Neural cell (in vitro differentiated cells): ENCODE measurements at regions not wholly inside any gene's neighbourhood (a gene's known extent, or its start where the extent isn't known, plus 50 kb on each side); places are given as distances from the start of the nearest gene placed in this dataset.

Experiments used
- POLR2AphosphoS5 ChIP-seq: IDR thresholded peaks from 2 replicates; pipeline ENCODE4 v1.6.1; 2012
- TF ChIP-seq, protein P1 (sequence below): fragments of 450-650 bp; IDR thresholded peaks from 2 replicates; pipeline ENCODE4 v1.5.1; 2014; ENCODE audit warnings: antibody characterized with exemption, mild to moderate bottlenecking, moderate library complexity; ENCODE audit not compliant: poor library complexity, severe bottlenecking

DNA sequence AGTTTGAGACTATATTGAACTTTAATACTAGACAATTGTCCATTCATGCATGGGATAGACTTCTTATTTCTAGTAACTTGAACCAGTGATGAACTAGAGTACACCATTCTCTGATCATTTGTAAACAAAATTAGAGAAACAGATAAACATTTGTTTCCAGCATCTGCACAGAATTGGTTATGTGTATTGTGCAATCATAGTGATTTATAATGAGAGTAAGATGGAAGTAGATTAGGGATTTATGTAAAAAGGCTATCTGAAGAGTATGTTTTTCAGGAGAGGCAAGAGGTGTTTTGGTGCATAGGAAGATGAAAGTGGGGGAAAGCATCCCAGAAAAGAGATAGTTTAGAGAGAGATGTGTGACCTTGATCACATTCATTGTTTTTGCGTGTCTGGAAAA, 695.0 kb downstream of the SQOR start:
- TF ChIP-seq, protein P1, sequence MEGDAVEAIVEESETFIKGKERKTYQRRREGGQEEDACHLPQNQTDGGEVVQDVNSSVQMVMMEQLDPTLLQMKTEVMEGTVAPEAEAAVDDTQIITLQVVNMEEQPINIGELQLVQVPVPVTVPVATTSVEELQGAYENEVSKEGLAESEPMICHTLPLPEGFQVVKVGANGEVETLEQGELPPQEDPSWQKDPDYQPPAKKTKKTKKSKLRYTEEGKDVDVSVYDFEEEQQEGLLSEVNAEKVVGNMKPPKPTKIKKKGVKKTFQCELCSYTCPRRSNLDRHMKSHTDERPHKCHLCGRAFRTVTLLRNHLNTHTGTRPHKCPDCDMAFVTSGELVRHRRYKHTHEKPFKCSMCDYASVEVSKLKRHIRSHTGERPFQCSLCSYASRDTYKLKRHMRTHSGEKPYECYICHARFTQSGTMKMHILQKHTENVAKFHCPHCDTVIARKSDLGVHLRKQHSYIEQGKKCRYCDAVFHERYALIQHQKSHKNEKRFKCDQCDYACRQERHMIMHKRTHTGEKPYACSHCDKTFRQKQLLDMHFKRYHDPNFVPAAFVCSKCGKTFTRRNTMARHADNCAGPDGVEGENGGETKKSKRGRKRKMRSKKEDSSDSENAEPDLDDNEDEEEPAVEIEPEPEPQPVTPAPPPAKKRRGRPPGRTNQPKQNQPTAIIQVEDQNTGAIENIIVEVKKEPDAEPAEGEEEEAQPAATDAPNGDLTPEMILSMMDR = no peak
- TF ChIP-seq POLR2AphosphoS5 = no peak
